ENCODE measurements at regions not wholly inside any gene's neighbourhood (a gene's known extent, or its start where the extent isn't known, plus 50 kb on each side); places are given as distances from the start of the nearest gene placed in this dataset.

DNA sequence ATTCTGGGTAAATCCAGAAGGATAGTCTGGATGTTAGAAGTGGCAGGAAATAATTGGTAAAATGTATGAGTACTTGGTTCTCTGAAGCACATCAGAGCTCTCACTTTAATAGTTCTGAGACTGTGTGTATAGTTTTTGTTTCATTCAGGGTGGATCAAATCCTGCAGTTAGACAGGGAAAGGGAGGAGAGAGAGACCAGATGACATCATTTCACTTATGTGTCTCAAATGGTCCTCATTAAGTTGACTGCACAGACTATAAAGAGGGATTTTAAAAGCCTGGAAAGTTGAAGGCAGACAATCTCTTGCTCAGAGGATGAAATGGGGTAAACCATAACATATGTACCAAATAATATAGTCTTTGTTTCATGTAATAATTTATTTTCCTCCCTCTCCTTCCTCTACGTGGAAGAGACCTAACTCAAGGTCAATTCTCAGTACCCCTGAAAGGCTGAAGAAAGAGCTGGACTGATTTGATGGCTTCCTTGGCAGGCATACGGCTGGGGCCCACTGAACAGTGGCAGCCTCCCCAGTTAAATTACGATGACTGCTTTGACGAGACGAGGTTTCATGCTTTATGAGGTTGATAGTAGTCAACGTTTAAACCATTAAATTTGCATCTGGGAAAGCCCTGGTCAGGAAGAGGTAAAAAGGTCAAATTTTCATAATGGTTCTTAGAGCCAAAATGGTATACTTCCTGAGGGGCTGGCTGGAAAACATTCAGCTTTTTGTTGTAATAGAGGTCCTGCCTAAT, 395.1 kb upstream of the RPS23 start:
- ATAC-seq: peak; percentile 61
- no peak overlapping the region for H3K9ac ChIP-seq (ENCODE audit: control insufficient read depth, insufficient read depth, low read length)
- in situ Hi-C loops (cut with MboI) (no loop called here), intact Hi-C loops (cut with micrococcal nuclease; ENCODE audit: unreplicated experiment) (no loop called here)
- H3K4me2 ChIP-seq (ENCODE audit: control insufficient read depth, insufficient read depth): no peak overlapping the region
- no peak overlapping the region for H3K27ac ChIP-seq (ENCODE audit: control insufficient read depth, insufficient read depth)
- CTCF ChIA-PET: no interaction called here
- no peak for DNase-seq (ENCODE audit: low read depth, low spot score)
- FAIRE-seq: no peak
- H3K4me3 ChIP-seq: no peak overlapping the region
- no peaks in the 10 kb centered on the region for H3K27me3 ChIP-seq (replicated peaks in 1 of 2; ENCODE audit: control insufficient read depth in 2 of 2, insufficient read depth in 2 of 2, low read length in 1 of 2)
- no peaks in the 10 kb centered on the region for H4K20me1 ChIP-seq (ENCODE audit: control insufficient read depth, insufficient read depth)
- TF ChIP-seq MEF2B (IDR thresholded peaks at IDR 0.05; ENCODE audit: partially characterized antibody, poor library complexity, severe bottlenecking): no peak
- 0 out of 2 replicates have a peak, but pooled peaks have one; percentile 40 for TF ChIP-seq NR2F1 (conservative IDR thresholded peaks at IDR 0.05)
- no peak for TF ChIP-seq SIX5 (IDR thresholded peaks at IDR 0.05; ENCODE audit: low read depth, low read length, severe bottlenecking)
- TF ChIP-seq, protein P1, sequence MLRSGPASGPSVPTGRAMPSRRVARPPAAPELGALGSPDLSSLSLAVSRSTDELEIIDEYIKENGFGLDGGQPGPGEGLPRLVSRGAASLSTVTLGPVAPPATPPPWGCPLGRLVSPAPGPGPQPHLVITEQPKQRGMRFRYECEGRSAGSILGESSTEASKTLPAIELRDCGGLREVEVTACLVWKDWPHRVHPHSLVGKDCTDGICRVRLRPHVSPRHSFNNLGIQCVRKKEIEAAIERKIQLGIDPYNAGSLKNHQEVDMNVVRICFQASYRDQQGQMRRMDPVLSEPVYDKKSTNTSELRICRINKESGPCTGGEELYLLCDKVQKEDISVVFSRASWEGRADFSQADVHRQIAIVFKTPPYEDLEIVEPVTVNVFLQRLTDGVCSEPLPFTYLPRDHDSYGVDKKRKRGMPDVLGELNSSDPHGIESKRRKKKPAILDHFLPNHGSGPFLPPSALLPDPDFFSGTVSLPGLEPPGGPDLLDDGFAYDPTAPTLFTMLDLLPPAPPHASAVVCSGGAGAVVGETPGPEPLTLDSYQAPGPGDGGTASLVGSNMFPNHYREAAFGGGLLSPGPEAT (IDR thresholded peaks at IDR 0.05; ENCODE audit: low read depth): no peak
- TF ChIP-seq, protein P2, sequence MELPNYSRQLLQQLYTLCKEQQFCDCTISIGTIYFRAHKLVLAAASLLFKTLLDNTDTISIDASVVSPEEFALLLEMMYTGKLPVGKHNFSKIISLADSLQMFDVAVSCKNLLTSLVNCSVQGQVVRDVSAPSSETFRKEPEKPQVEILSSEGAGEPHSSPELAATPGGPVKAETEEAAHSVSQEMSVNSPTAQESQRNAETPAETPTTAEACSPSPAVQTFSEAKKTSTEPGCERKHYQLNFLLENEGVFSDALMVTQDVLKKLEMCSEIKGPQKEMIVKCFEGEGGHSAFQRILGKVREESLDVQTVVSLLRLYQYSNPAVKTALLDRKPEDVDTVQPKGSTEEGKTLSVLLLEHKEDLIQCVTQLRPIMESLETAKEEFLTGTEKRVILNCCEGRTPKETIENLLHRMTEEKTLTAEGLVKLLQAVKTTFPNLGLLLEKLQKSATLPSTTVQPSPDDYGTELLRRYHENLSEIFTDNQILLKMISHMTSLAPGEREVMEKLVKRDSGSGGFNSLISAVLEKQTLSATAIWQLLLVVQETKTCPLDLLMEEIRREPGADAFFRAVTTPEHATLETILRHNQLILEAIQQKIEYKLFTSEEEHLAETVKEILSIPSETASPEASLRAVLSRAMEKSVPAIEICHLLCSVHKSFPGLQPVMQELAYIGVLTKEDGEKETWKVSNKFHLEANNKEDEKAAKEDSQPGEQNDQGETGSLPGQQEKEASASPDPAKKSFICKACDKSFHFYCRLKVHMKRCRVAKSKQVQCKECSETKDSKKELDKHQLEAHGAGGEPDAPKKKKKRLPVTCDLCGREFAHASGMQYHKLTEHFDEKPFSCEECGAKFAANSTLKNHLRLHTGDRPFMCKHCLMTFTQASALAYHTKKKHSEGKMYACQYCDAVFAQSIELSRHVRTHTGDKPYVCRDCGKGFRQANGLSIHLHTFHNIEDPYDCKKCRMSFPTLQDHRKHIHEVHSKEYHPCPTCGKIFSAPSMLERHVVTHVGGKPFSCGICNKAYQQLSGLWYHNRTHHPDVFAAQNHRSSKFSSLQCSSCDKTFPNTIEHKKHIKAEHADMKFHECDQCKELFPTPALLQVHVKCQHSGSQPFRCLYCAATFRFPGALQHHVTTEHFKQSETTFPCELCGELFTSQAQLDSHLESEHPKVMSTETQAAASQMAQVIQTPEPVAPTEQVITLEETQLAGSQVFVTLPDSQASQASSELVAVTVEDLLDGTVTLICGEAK (IDR thresholded peaks at IDR 0.05; ENCODE audit: borderline replicate concordance): no peak
- TF ChIP-seq RFX5 (IDR thresholded peaks at IDR 0.05; ENCODE audit: low read depth, low read length): no peak
- TF ChIP-seq RUNX3 (IDR thresholded peaks at IDR 0.05; ENCODE audit: low read length): peak; percentile 38
- TF ChIP-seq, protein P3, sequence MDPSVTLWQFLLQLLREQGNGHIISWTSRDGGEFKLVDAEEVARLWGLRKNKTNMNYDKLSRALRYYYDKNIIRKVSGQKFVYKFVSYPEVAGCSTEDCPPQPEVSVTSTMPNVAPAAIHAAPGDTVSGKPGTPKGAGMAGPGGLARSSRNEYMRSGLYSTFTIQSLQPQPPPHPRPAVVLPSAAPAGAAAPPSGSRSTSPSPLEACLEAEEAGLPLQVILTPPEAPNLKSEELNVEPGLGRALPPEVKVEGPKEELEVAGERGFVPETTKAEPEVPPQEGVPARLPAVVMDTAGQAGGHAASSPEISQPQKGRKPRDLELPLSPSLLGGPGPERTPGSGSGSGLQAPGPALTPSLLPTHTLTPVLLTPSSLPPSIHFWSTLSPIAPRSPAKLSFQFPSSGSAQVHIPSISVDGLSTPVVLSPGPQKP (IDR thresholded peaks at IDR 0.05; ENCODE audit: low read depth, low read length): no peak
- no peak for TF ChIP-seq FOXM1 (IDR thresholded peaks at IDR 0.05; ENCODE audit: low read depth, low read length)
- peak; percentile 53; the same call in 1 of the 3 replicates for TF ChIP-seq POU2F2 (IDR thresholded peaks at IDR 0.05; ENCODE audit: borderline replicate concordance, low read depth, low read length)
- TF ChIP-seq TBL1XR1 (IDR thresholded peaks at IDR 0.05; ENCODE audit: low read depth, low read length): no peak
- TF ChIP-seq NR2C2 (IDR thresholded peaks at IDR 0.05; ENCODE audit: borderline replicate concordance, control insufficient read depth, insufficient read length, low read depth): no peak
- 0 out of 2 replicates have a peak, but pooled peaks have one; percentile 15 for TF ChIP-seq PAX5 (IDR thresholded peaks at IDR 0.05; ENCODE audit: borderline replicate concordance, low read depth, low read length)
- no peak for TF ChIP-seq BACH1 (IDR thresholded peaks at IDR 0.05; ENCODE audit: borderline replicate concordance)
- H3K9me3 ChIP-seq (replicated peaks; ENCODE audit: control insufficient read depth, insufficient read depth, low read length): peaks cover 1% of the 10 kb centered on the region; the same call in 2 of the 3 replicates
- H2AFZ ChIP-seq (ENCODE audit: control insufficient read depth, low read depth, low read length): no peak overlapping the region
- H3K4me1 ChIP-seq (ENCODE audit: control insufficient read depth, insufficient read depth, low read length): no peaks in the 10 kb centered on the region
- RAD21 ChIA-PET (ENCODE audit: unreplicated experiment): no interaction called here
- no TSS peak for BruUV-seq (replicated peaks)
- WGBS (ENCODE audit: insufficient coverage, insufficient replicate concordance, low lambda C conversion rate, missing lambda C conversion rate): 11% methylated on average over 6 of the region's 6 CpGs
- no peaks in the 10 kb centered on the region for H3K36me3 ChIP-seq (ENCODE audit: control insufficient read depth in 2 of 2, insufficient read depth in 2 of 2, low read length in 1 of 2)
- SMC1A ChIA-PET (ENCODE audit: uncharacterized antibody, unreplicated experiment): interaction anchor here (1.1 kb wide), 1 partner anchor 147 kb away, joined by 3 read pairs; no protein-coding TSS in a partner anchor
- H3K79me2 ChIP-seq (ENCODE audit: control insufficient read depth, insufficient read depth, low read length): no peaks in the 10 kb centered on the region
- POLR2A ChIA-PET: no interaction called here

Data from GM12878 (cell line).